GM18520 (cell line): ENCODE measurements at regions not wholly inside any gene's neighbourhood (a gene's known extent, or its start where the extent isn't known, plus 50 kb on each side); places are given as distances from the start of the nearest gene placed in this dataset.
"Not testable (repeated sequence)": the region's sequence is repeated elsewhere in the genome, so short reads cannot be mapped to it uniquely, and the experiment has no call there.

Experiments used
- ATAC-seq: cut with Tn5 transposase; IDR thresholded peaks from one replicate; pipeline ENCODE4 v1.9.1; 2021; ENCODE audit not compliant: unreplicated experiment

GRCh38 chr1:102821707-102822106 lies 286.6 kb downstream of the COL11A1 start:
- no peak for ATAC-seq

DNA sequence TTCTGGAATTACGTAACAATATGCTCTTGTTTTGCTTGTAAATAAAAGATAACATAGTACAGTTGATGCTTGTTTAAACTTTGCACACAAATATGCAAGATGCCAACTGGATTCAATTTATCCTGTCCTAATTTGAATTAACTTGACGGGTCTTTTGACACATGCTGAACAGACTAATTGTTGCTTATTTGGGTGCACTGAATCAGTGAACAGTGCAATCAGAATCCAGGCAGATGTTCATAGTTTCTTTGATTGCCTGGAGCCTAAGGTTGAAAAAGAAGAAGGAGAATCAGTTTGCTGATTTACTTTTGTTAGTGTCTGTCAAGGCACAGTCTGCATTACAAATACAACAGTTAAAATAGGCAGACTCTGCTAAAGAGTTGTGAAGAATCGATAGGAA lies 307.9 kb downstream of the COL11A1 start:
- no peak for ATAC-seq

DNA sequence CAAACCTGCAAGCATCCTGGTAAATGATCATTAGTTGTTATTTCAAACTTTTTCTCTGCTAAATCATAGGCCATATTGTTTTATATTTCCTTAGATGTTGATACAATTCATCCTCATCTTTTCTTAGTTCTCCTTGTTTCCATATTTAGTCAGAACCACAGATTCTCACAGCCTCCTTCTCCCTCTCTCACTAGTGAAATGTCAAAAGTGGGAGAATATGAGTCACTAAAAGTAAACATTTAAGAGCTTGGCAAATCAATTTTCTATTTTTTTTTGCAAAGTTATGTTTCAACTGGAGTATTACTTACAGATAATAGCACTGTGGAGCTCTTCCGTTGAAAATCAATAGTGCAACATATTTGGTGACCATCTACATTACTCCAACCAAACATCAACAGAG lies 308.8 kb downstream of the COL11A1 start:
- no peak for ATAC-seq

DNA sequence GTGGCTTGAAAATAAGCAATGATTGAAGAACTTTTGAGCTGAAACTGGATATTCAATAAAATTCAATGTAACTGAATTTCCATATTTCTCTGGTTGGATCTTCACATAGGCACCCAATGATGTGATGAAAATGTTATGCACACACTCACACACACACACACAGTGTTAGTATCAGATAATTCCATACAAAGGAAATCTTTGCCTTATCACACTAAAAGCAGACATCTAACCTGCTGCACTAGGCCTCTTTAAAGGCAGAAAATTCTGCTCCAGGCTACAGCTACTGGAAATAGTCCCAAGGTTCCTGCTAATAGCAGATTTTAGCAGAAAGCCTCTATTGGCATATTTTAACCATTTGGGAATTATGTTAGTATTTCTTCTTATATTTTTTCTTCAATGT lies 309.6 kb downstream of the COL11A1 start:
- no peak for ATAC-seq

DNA sequence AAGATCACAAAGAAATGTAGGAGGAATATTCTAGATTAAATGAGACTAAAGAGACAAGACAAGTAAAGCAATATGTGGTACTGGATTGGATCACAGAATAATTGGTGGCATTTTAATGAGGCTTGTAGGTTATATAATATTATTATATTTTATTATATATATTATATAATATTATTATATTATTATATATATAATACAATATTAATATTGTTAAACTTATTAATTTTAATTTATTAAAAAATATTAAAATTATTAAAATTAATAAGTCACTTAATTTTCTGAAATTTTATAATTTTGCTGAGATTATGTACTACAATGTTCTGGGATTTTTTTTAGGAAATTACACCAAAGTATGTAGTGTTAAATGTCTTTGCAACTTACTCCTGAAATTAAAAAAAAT lies 311.9 kb downstream of the COL11A1 start:
- no peak for ATAC-seq

DNA sequence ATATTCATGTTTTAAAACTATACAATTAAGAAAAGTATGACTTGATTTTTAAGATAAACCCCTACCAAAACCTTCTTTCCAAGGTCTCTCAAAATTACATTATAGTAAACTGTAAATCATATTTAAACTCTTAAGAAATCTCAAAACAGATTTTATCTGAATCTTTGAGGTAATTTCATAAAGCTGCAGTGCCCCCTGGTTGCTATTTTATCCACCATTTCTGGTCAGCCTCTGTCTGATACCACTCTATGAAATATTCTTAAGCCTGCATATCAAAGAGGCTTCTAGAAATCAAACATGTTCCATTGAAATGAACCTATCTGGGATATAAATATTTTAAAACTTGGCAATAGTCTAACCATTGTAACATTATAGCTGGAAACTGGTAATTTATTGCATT lies 317.3 kb downstream of the COL11A1 start:
- no peak for ATAC-seq

- ATAC-seq: not testable (repeated sequence)
Observed at GRCh38 chr1:102789951-102790350, 318.4 kb downstream of the COL11A1 start.

DNA sequence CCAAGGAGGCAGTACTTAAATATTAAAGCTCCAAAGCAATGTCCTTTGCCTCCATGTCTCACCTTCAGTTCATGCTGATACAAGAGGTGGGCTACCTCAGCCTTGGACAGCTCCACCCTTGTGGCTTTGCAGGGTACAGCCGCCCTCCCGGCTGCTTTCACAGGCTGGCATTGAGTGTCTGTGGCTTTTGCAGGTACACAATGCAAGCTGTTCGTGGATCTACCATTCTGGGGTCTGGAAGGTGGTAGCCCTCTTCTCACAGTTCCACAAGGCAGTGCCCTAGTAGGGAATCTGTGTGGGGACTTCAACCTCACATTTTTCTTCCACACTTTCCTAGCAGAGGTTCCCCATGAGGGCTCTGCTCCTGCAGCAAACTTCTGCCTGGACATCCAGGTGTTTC lies 324.8 kb downstream of the COL11A1 start:
- ATAC-seq: no peak

DNA sequence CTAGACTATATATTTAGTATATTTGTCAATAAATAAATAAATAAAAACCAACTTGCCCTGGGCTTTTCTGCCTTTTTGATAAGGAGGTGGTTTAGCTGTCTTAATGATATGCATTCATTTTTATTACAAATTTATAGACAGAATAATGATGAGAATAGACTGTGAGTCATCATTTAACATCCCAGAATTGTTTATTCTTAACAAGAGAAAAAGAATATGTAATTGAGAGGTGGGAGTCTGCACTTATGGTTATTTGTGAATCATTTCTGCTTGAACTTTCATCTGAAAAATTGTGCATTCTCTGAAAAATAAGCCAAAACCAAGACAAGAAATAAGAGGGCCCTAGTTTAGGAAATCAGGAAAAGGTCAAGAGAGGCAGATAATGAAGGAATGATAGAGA lies 326.2 kb downstream of the COL11A1 start:
- ATAC-seq: no peak

GRCh38 chr1:102776071-102776470 lies 332.3 kb downstream of the COL11A1 start:
- no peak for ATAC-seq

- ATAC-seq: no peak
Observed at GRCh38 chr1:102772831-102773230, 335.5 kb downstream of the COL11A1 start.

DNA sequence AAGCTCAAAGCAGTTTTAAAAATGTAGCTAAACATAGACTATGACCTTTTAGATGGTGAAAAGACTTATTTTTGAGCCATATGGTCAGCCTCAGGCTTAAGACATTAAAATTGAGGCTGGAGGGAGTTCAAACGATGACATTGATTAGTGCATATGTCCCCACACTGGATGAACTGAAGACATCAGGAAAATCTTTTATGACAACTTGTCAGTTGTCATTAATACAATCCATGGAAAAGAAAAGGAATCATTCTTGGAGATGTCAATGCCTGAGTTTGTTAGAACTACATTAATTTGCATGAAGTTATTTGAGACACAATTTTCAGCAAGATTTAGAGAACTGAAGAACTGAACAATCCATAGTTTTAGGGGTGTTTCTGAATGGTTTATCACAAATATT lies 349.9 kb downstream of the COL11A1 start:
- no peak for ATAC-seq

DNA sequence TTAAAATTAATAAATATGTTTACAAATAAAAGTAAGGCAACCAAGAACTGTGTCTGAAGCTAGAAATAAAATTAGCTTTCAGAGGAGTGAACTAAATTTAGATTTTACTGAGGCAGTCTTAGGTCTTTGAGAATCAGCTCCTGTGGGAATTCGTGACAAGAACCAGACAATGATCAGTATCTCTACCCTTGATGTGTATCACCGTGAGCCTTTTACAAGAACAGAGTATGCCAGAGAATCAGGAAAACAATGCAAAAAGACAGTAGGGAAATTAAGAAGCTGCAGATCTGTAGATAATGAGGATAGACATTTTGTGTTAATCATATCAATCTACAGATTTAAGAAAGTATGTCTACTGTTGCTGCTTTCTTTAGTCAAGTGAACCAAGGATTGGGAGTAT lies 351.0 kb downstream of the COL11A1 start:
- ATAC-seq: no peak

DNA sequence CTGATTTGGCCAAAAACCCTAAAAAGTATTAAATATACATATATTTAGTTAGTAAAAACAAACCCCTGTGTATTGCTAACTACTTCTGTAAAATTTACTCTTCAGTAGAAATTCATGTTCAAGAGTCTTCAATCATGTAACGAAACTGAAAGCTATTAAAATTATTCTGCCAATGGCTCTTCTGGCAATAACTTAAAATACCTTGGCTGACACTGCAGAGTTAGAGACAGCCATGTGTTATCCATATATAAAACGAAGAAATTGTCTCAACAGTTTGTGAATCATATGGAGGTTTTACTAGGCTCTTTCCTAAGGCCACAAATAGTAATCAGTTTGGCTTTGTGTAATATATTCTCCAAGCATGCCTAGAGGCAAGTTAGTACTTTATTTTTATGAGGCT lies 357.2 kb downstream of the COL11A1 start:
- no peak for ATAC-seq

GRCh38 chr1:102742426-102742825 lies 365.9 kb downstream of the COL11A1 start:
- ATAC-seq: no peak

- no peak for ATAC-seq
Observed at GRCh38 chr1:102733491-102734236, 374.7 kb downstream of the COL11A1 start.

DNA sequence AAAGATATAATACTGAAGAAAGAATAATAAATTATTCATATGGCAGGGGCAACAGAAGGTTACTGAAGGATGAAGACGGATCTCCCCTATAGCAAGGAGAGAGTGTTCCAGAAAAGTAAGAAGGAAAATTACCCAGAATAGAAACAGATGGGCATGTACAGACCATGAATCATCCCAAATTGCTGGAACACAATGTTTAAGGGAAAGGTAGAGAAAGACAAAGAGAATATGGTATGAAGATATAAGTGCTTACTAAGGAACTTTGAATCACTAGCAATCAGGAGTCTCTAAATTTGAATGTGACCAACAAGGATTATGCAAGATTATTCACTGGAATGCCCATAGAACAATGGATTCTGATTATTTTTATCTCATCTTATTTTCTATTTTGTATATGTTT lies 375.4 kb downstream of the COL11A1 start:
- ATAC-seq: no peak

- ATAC-seq: no peak
Observed at GRCh38 chr1:102726417-102726816, 381.9 kb downstream of the COL11A1 start.

DNA sequence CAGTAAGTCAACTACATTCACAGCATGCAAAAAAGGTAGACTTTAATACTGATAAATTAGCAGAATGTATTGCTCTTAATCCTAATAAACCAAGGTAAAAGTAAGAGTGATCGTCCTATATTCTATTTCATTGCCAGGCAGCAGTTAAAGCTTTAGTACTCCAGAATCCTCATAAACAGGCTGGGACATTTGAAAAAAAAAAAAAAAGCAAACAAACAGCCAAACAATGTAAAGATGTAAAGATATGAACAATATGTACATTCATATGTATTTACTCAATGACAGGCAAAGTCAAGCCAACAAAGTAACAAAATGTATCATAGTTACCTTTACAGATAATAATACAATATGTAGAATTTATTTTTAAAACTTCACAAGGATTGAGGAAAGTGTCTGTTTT lies 383.6 kb downstream of the COL11A1 start:
- no peak for ATAC-seq

- ATAC-seq: no peak
Observed at GRCh38 chr1:102715150-102715549, 393.2 kb downstream of the COL11A1 start.

- no peak for ATAC-seq
Observed at GRCh38 chr1:102699524-102699923, 408.8 kb downstream of the COL11A1 start.

GRCh38 chr1:102693345-102693744 lies 415.0 kb downstream of the COL11A1 start:
- ATAC-seq: no peak

DNA sequence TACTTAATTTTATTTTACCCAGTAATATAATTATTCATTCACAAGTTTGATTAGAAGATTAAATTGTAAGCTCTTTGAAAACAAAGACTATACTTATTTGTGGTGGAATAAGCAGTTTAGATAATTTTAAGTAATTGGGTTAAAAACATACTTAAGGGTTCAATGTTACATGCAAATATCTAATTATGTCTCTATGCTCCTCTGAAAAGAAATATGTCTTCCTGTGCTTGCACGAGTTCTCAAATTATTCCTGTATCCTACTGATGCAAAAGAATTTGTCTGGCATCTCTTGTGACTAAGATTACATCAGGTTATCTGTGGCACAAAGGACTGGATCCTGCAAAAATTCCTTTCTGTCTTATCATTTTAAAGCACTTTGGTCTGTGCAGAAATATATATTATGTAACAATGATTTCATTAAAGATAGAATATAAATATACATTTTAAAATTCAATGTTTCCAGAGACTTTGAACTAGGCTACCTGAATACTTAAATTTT lies 416.7 kb downstream of the COL11A1 start:
- ATAC-seq: no peak
